NB4 (cell line): ENCODE measurements at regions not wholly inside any gene's neighbourhood (a gene's known extent, or its start where the extent isn't known, plus 50 kb on each side); places are given as distances from the start of the nearest gene placed in this dataset.

Experiments
- MYC ChIP-seq: IDR thresholded peaks from 2 replicates; pipeline ENCODE4 v1.6.1; 2011; ENCODE audit warnings: low read depth, low read length
- POLR2A ChIP-seq: IDR thresholded peaks from 2 replicates; pipeline ENCODE4 v1.6.1; 2011; ENCODE audit warnings: mild to moderate bottlenecking; ENCODE audit not compliant: insufficient read length; ENCODE audit errors: extremely low read depth
- TF ChIP-seq, protein P1 (sequence below): IDR thresholded peaks from one replicate; pipeline ENCODE4 v1.5.1; 2012; ENCODE audit warnings: low read depth, low read length
- TF ChIP-seq, protein P2 (sequence below): IDR thresholded peaks from 2 replicates; pipeline ENCODE4 v1.6.1; 2011; ENCODE audit warnings: low read depth, low read length

DNA sequence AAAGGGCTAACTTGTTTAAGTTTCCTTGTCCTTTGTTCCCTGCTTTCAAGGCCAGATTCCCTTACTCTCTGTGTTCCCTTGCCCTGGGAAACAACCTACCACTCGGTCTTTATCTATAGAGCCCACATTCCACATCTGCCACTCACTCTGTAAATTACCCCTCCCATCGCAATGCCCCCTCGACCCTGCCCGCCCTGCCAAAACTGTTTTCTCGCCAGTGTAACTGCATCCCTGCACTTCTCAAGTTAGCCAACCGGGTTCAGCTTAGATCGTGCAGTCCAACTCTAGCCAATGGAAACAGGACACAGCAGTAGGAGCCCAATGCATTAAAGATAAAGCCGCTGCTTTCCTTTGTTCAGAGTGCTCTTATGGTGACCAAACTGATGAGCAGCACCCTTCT, 263.6 kb downstream of the TBL1XR1 start:
- TF ChIP-seq, protein P1, sequence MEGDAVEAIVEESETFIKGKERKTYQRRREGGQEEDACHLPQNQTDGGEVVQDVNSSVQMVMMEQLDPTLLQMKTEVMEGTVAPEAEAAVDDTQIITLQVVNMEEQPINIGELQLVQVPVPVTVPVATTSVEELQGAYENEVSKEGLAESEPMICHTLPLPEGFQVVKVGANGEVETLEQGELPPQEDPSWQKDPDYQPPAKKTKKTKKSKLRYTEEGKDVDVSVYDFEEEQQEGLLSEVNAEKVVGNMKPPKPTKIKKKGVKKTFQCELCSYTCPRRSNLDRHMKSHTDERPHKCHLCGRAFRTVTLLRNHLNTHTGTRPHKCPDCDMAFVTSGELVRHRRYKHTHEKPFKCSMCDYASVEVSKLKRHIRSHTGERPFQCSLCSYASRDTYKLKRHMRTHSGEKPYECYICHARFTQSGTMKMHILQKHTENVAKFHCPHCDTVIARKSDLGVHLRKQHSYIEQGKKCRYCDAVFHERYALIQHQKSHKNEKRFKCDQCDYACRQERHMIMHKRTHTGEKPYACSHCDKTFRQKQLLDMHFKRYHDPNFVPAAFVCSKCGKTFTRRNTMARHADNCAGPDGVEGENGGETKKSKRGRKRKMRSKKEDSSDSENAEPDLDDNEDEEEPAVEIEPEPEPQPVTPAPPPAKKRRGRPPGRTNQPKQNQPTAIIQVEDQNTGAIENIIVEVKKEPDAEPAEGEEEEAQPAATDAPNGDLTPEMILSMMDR, result no peak
- TF ChIP-seq POLR2A (no peak), MYC (no peak)
- TF ChIP-seq, protein P2, sequence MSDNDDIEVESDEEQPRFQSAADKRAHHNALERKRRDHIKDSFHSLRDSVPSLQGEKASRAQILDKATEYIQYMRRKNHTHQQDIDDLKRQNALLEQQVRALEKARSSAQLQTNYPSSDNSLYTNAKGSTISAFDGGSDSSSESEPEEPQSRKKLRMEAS, result no peak
